NCI-H226 (cell line): ENCODE measurements at regions not wholly inside any gene's neighbourhood (a gene's known extent, or its start where the extent isn't known, plus 50 kb on each side); places are given as distances from the start of the nearest gene placed in this dataset.

Experiments
- DNase-seq: peaks from one replicate; pipeline ENCODE4 v3.0.0-alpha.2; 2015

DNA sequence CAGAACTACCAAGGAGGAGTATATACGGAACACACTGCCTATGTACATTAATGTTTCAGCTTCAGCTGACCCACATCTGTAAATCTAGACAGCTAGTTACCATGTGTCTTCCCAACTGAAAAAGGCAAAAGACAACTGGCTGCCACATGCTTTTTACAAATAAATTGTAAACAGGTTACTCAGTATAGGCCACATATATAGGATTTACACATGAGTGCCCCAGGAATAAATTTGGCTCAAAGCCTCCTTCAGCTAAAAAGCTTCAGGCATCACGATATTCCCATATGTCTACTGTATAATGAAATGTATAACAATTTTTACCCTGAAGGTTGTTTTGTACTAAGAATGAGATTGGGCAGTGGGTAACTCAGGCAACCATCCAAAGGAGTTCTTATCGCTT is 175.9 kb upstream of the BMP4 start:
- DNase-seq = no peak

- DNase-seq = peak; percentile 86
Observed at GRCh38 chr14:54133896-54134295, 177.3 kb upstream of the BMP4 start.

DNA sequence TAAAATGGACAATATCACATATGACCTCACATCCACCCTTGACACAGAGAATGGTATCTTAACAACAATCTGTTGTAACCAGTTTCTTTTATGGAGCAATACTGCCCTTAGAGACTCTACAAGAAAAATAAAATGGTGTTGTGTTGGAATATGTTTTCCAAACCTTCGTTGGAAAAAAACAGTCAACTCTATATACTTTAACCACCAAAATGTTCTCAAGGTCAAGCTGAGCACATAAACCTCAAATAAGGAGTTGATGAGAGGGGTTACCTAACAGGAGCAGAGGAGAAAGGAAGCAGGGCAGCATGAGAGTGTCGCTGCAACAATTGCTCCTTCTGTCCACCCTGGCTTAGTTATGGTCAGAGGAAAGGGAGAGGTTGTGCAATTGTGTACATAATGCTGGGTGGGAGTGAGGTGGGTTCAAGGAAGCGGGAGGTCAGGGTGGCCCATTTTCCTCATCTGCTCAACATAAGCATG is 179.2 kb upstream of the BMP4 start:
- DNase-seq = no peak

DNA sequence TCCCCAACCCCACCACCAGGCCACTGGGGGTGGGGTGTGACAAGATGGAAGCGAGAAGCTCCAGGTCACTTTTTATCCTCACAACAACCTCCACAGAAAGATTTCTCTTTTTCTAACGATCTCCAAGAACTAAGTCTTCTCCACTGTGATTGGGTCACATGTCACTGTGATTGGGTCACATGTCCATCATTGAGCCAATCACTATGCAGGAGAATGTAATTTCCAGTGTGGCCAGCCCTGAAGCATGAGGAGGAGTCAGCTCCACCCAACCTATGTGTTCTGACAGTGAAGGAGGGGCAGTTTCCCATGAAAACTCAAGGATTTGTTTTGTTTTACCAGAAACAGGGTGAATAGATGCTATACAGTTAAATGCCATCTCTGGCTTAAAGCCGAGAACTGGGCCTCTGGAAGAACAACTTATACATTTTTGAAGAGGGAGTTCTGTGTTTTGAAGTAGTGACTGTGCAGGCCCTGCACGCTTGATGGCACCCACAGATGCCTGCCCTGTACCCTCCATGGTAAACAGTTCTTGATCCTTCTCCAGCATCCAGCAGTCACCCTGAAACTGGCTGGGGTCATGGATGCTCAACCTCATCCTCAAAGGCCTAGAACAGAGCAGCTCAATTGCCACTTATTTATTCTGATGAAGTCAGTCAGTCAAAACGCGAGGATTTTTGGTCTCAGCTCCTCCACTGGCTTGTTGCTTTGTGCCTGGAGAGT is 180.4 kb upstream of the BMP4 start:
- no peak for DNase-seq

- no peak for DNase-seq
Observed at GRCh38 chr14:54137614-54137961, 181.0 kb upstream of the BMP4 start.

- peak; percentile 15 for DNase-seq
Observed at GRCh38 chr14:54138024-54138353, 181.4 kb upstream of the BMP4 start.

- DNase-seq = no peak
Observed at GRCh38 chr14:54138354-54139038, 181.9 kb upstream of the BMP4 start.

DNA sequence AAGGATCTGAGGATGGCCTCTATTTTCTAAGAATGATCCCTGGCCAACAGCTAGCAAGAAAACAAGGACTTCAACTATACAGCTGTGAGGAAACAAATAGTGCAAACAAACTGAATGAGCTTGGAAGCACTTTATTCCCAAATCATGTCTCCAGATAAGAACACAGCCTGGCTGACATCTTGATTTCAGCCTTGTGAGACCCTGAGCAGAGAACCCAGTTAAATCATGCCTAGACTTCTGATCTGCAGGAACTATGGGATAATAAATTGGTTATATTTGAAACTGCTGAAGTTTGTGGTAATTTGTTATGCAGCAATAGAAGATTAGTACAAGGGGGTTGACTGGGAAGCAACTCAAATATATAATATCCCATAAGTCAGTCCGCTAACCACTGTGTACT is 183.9 kb upstream of the BMP4 start:
- no peak for DNase-seq

GRCh38 chr14:54146601-54147000 is 190.0 kb upstream of the BMP4 start:
- DNase-seq = no peak

- peak; percentile 80 for DNase-seq
Observed at GRCh38 chr14:54147282-54147681, 190.7 kb upstream of the BMP4 start.

DNA sequence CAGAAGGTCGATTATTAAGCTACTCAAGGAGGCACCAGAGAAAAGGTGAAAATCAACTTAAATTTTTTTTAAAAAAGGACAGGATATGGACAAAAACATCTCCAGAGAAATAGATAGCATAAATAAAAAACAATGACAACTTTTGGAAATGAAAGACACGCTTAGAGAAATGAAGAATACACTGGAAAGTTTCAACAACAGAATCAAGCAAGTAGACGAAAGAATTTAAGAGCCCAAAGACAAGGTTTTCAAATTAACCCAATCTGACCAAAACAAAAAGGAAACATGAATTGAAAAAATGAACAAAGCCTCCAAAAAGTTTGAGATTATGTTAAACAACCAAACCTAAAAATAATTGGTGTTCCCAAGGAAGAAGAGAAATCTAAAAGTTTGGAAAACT is 191.1 kb upstream of the BMP4 start:
- DNase-seq = no peak

GRCh38 chr14:54148251-54148650 is 191.6 kb upstream of the BMP4 start:
- DNase-seq = no peak

- DNase-seq = no peak
Observed at GRCh38 chr14:54152351-54152750, 195.7 kb upstream of the BMP4 start.

- DNase-seq = no peak
Observed at GRCh38 chr14:54166049-54166950, 209.7 kb upstream of the BMP4 start.

DNA sequence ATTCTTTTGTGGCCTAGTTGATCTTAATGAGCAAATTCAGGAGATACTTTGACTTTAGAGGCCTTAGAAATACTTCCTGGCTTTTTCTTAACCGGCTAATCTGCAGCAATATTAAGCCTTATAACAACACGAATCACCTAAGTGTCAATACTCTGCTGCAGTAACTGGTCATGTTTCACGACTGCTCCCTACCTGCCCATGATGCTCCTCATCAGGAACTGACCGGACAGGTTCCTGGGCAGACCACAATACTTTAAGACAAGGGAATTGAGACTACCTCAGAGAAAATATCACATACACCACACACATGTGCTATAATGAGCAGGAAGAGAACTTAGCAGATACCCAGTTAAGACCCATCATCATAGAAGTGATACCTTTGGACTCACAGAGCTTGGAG is 211.9 kb upstream of the BMP4 start:
- DNase-seq = no peak

DNA sequence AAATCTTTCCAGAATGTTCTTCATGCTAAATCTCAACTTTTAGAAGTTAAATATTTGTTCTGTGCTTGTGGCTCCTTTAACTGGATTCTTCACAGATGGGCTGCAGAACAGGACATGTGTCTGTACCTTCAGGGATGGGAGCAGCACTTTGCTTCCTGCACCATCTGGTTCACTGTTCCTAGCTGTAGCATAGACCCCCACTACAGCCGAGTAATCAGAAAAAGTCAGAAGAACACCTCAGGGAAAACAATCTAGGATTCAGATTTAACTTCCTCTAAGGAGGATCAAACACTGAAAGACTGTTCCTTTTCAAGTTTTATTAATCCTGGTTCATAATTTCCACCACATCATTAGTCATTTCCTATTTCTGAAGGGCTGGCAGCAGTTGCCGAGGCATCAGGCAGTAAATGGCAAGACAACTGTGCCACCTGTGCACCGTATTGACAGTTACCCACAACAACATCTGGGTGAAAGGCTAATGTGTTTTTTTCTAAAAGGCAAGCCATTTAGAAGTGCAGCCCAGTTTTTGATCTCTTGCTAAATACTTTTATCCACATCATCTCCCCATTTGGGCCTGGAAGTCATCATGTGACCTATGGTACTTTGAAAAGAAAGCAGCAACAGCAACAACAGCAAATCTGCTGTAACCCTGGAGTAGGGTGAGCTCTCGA is 212.8 kb upstream of the BMP4 start:
- DNase-seq = peak; percentile 43

- peak; percentile 61 for DNase-seq
Observed at GRCh38 chr14:54170301-54170700, 213.7 kb upstream of the BMP4 start.

DNA sequence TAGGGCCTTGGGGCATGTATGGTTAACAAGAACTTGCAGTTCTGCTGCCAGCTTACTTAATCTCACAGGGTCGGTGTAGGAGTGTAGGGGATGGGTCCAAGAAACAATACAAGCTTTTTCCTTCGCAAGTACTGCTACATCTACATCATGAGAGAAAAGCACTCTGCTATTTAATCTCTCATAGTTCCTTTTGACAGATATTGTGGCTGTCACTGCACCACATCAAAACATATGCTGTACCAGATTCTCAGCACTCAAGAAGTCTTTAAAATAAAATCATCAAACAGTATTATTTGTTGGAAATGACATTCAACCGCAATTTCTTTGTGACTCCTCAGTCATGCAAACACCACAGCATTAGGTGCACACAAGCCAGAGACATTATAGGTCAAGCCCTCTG is 215.5 kb upstream of the BMP4 start:
- no peak for DNase-seq

DNA sequence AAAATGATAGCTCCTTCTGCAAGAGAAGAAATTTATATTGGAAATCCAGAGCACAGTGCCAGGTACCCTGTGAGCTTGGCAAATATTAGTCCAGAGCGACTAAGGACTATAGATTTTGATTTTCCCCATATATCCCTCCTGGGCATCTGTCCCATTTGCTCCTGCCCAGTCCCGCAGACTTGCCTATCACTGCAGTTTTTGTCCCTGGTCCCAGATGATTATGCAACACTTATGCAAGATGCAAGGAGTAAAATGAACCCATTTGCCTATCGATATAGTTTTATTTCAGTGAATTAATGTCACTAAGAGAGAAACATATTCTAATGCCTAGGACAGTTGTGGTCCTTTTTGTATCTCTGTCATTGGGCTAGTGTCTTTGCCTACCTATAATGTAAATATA is 215.9 kb upstream of the BMP4 start:
- no peak for DNase-seq

GRCh38 chr14:54173802-54174201 is 217.2 kb upstream of the BMP4 start:
- DNase-seq = peak; percentile 17

- no peak for DNase-seq
Observed at GRCh38 chr14:54174457-54174856, 217.8 kb upstream of the BMP4 start.

DNA sequence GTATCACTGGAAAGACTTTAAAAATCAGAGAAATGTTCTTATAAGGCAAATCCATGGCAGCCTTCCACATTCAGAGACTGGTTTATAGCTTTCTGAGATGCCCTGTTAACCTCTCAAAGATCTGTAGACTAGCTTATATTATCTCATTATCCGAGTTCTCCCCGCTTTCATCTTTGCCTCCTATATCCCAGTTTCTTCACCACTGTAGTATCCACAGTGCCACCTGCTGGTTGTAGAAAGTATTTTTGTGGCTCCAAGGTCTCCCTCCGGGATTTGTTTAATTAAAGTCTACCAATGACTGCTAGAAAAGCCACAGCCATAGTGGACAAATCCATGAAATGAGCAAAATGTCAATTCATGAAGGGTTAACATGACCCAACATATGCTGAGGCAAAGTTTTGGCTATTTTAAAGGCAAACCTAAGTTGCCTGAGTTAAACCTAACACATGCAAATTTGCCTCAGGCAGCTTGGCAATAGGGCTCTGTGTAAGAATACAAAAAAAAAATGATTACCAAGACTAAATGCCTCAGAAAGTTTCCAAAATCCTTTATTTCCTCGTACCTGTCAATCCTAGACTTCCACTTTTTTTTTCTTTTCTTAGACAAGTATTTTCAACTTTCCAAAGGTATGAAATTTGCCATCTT is 218.8 kb upstream of the BMP4 start:
- peak; percentile 44 for DNase-seq

- DNase-seq = no peak
Observed at GRCh38 chr14:54177019-54177418, 219.8 kb upstream of the CDKN3 start.
